GM23248 (cell line): ENCODE measurements at regions not wholly inside any gene's neighbourhood (a gene's known extent, or its start where the extent isn't known, plus 50 kb on each side); places are given as distances from the start of the nearest gene placed in this dataset.

Experiments
- EZH2 ChIP-seq: fragments of 200-600 bp; sonication (generic); IDR thresholded peaks from 2 replicates; pipeline ENCODE4 v1.6.1; 2018; ENCODE audit warnings: antibody characterized with exemption, mild to moderate bottlenecking; ENCODE audit not compliant: insufficient read depth, poor library complexity, severe bottlenecking
- EZH2phosphoT487 ChIP-seq: fragments of 200-600 bp; sonication (generic); IDR thresholded peaks from 2 replicates; pipeline ENCODE4 v1.6.1; 2018; ENCODE audit warnings: antibody characterized with exemption, moderate library complexity, mild to moderate bottlenecking, low read depth; ENCODE audit not compliant: insufficient read depth

DNA sequence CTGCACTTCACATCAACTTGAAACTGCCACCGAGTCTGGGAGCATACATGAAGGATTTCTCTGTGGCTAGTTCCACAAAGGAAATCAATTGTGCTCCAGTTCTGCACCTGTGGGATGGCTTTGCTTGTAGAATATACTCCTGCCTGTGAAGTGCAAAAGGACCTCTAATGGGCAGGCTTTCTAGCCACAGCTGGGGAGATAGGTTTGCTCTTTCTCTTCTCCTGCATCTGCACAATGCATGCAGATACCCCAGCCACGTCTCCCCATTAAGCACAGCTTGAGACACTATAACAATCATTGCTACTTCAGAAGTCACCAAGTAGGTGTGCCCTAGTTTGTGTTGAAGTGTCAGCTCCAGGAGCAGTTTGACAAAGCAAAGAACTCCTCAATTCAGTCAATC, 364.6 kb downstream of the ZIC3 start:
- no peak for TF ChIP-seq EZH2phosphoT487
- no peak for TF ChIP-seq EZH2
